ENCODE measurements at regions not wholly inside any gene's neighbourhood (a gene's known extent, or its start where the extent isn't known, plus 50 kb on each side); places are given as distances from the start of the nearest gene placed in this dataset.

GRCh38 chr6:1257778-1258177 is 54.1 kb upstream of the FOXQ1 start:
- no peak for DNase-seq (ENCODE audit: low read depth)

- no peak for DNase-seq (ENCODE audit: low read depth)
These were observed 55.4 kb upstream of the FOXQ1 start for GRCh38 chr6:1256435-1257008.

DNA sequence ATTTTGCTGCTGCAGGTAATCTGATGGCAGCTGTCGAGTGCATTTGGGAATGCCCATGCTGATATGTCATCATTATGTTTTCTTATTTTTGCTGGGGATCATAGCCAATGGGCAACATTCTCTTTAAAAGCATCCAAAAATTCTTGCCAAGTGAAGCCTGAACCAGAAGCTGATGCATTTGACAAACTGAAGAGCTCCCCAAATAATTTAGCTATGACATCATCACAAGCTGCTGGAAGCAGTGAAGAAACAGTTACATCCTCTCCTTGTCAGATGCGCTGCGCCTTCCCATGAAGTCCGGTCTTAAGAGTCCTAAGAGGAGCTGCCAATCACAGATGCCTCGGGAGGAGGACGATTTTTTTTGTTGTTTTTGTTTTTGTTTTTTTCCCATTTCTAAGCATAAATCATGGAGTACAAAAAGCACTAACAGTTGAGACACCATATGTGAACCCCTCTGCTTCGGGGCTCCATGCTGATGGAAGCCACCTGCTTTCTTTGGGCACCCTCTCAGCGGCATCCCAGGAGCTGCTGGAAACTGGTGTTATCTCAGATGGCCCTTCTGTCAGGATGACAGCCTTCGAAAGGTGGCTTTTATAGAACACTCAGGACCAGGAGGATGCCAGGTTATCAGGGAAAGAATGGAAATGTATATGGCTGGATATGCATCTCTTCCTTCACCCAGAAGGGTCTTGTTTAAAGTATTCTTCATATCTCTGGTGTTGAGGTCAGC is 56.1 kb upstream of the FOXQ1 start:
- DNase-seq (ENCODE audit: low read depth), result no peak

- DNase-seq (ENCODE audit: low read depth), result no peak
These were observed 57.6 kb upstream of the FOXQ1 start for GRCh38 chr6:1254326-1254725.

DNA sequence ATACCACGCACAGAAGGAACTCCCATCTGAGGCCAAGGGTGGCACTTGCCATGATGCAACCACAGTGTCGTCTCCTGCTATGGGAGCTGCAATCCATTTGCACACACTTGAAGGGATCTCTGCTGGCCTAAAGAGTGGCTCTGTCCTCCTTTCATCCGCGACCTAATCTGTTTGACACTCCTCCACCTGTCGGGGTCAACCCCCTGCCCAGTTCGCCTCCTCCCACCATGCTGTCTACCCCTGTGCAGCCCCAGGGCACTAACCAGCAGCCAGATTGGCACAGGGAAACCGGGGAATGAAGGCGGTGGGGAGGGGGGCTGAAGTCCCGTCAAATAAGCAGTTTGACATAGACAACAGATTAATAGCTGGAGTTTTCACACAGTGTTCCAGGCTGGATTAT is 58.1 kb upstream of the FOXQ1 start:
- no peak for DNase-seq (ENCODE audit: low read depth)

DNA sequence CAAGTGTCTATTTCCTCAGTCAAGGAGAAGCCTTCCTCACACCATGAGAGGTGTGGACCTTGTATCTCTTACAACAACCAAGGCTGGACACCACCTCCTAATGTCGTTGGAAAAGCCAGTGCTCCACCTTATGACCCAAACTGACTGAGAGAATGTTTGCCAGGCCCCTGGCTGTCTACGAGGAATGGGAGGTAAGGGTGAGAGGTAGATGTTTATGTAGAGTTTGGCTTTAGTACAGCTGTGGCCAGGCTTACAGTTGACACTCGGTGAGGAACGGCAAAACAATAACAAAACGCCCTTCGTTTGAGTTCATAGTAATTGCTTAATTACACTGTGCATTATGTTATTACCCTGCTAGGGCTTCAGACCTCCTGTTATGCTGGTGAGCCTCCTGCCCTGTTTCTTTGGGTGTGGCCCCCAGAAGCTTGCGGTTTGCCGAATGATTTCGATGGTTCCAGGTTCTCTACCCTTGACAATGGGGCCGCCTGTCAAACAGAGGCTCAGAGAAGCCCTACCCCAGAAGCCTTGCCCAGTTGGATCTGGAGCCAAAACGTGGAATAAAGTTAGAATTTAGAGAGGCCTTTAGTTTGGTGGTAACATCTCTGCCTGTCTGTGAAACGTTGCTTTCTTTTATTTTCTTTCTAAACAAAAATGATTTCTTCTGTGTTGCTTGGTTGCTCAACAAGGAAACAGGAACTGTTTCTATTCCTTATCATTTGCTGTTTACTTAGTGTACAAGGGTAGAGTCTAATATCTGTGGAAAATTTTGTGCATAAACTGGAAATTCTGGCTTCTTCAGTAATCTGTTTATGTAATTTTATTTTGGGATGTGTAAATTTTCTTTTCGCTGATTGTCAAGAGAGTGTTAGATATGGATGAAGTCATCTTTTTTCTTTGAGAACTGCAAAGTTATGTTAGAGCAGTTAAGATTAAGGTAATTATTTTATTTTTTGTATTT is 60.4 kb upstream of the FOXQ1 start:
- DNase-seq (ENCODE audit: low read depth), result no peak

GRCh38 chr6:1250489-1251197 is 61.3 kb upstream of the FOXQ1 start:
- no peak for DNase-seq (ENCODE audit: low read depth)

DNA sequence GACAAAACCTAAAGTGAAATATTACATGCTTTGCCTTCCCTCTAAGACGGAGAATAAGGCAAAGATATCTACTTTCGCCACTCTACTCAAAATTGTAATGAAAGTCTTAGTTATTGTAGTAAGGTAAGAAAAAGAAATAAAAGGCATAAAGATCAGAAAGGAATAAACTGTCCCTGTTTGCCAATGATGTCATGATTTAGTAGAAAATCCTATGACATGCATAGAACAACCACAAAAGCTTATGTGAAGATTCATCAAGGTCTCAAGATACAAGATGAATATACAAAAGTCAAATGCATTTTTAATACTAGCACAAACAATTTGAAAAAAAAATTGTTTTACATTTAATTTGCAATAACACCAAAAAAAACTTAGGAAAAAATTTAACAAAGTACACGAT is 64.0 kb upstream of the FOXQ1 start:
- no peak for DNase-seq (ENCODE audit: low read depth)

- no peak for DNase-seq (ENCODE audit: low read depth)
These were observed 64.8 kb upstream of the FOXQ1 start for GRCh38 chr6:1247056-1247455.

DNA sequence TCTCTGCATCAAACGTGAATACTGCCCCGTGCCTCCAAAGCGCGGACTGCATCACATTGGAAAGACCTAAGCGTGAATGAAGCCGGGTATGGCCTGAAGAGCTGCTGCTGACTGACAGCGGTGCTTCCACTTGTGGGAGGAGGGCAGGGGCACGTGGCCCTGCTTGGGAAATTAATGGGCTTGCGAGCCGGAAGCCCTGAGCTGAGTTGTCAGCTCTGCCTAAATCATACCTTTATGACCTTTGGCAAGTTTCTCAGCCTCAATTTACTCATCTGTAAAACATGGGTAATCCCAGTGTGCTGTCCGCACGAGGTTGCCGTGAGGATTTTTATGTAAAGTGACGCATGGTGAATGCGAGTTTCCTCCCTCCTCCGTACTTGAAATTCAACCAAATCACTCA is 67.0 kb upstream of the FOXQ1 start:
- no peak for DNase-seq (ENCODE audit: low read depth)

- DNase-seq (ENCODE audit: low read depth), result no peak
These were observed 67.6 kb upstream of the FOXQ1 start for GRCh38 chr6:1244278-1244677.

- DNase-seq (ENCODE audit: low read depth), result no peak
These were observed 69.5 kb upstream of the FOXQ1 start for GRCh38 chr6:1242446-1242845.

GRCh38 chr6:1242021-1242420 is 69.9 kb upstream of the FOXQ1 start:
- DNase-seq (ENCODE audit: low read depth), result no peak

DNA sequence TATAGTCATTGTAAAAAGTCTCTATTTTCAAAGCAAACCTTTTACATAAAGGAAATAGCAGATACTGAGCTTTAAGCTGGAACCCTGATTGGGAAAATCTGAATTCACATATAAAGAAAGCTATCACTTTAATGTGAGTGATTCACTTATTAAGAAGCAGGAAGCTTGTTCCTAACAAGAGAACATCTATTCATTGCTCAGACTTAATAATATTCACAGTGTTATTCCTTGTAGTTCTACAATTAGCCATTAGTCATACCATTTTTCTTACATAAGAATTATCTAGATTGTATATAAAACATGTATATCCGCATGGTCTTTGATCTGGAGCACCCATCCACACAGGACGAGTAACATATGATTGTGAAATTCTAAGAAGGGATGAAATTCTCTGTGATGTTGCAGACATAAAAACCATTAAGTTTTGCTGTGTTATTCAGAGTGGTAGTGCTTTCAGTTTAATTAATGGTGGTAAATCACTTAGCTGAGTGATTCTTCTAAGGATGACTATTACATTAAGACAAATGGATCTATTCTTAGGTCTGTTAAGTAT is 71.1 kb upstream of the FOXQ1 start:
- DNase-seq (ENCODE audit: low read depth), result no peak

DNA sequence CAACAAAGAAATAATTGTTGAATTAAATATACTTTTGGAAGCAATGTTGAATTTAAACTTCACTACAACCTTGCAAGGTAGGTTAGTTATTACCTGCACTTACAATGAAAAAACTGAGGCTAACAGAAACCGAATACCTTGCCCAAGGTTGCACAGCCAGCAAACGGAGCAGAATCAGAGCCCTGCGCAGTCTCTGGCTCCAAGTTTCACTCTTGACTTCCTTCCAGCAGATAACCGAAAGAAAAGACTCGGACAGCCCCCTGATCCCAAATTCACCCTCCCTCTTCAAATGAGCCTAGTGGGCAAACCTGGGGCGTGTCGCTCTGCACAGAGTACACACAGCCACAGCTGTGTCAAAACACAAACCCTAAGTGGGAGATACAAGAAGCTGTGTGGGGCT is 72.1 kb upstream of the FOXQ1 start:
- DNase-seq (ENCODE audit: low read depth), result no peak

- DNase-seq (ENCODE audit: low read depth), result no peak
These were observed 73.9 kb upstream of the FOXQ1 start for GRCh38 chr6:1238040-1238439.

GRCh38 chr6:1237636-1238035 is 74.3 kb upstream of the FOXQ1 start:
- no peak for DNase-seq (ENCODE audit: low read depth)

DNA sequence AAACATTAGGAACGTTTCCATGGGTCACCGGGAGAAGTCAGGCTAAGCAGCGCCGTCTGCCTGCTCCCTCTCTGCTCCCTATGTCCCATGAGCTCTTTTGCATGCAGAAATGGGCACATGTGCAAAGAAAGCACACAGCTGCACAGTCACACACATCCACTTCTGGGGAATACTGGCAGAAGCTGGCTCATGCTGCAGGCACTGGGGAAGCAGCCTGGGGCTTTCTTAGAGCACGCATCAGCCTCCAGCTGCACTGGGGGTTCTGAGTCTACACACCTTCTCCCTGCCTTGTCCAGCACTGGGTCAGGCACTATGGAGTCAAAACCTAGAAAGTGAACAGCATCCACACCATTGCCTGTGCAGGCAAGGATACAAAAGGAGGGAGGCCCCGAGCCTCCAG is 76.1 kb upstream of the FOXQ1 start:
- no peak for DNase-seq (ENCODE audit: low read depth)

DNA sequence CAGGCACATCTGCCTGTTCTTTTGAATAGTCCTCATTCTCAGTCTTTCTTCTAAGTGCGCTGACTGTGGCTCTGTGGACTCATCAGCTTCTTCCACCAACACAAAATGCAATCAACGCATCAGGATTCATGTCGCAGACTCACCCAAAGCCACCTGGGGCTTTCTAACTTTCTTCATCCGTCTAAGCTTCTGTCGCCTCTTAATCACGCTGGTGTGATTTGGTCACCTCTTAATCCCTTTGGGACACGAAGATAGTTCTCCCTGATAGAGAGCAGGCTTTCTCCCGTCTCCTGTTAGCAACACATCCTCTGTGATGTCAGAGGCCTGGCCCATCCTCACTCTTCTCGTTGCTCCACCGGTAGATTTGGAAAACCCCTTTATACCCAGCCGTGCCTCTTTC is 78.0 kb upstream of the FOXQ1 start:
- no peak for DNase-seq (ENCODE audit: low read depth)

- DNase-seq (ENCODE audit: low read depth), result no peak
These were observed 79.3 kb upstream of the FOXQ1 start for GRCh38 chr6:1232578-1232977.

DNA sequence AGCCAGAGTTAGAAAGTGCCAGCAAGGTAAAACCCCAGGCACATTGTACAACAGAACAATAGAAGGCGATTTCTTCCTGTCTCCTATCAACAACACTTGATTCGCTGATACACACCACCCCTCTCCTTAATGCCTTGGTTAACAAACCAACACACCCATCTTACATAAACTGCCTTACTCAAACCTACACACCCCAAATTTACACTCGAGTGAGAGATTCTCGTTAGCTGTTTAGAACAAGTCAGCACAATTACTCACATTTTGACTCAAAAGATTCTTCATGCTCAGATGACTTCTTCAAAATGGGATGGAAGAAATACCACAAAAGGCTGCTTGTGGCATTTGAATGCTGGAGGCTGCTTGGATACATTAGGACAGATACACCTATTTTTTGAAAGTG is 80.0 kb upstream of the FOXQ1 start:
- no peak for DNase-seq (ENCODE audit: low read depth)

All from activated gamma-delta T cell treated with anti-CD3 and anti-CD28 coated beads, Interleukin-2, amount 50 U/mL, for 16 hours (primary cell).